ENCODE measurements at regions not wholly inside any gene's neighbourhood (a gene's known extent, or its start where the extent isn't known, plus 50 kb on each side); places are given as distances from the start of the nearest gene placed in this dataset.
"Not testable (repeated sequence)": the region's sequence is repeated elsewhere in the genome, so short reads cannot be mapped to it uniquely, and the experiment has no call there.

DNA sequence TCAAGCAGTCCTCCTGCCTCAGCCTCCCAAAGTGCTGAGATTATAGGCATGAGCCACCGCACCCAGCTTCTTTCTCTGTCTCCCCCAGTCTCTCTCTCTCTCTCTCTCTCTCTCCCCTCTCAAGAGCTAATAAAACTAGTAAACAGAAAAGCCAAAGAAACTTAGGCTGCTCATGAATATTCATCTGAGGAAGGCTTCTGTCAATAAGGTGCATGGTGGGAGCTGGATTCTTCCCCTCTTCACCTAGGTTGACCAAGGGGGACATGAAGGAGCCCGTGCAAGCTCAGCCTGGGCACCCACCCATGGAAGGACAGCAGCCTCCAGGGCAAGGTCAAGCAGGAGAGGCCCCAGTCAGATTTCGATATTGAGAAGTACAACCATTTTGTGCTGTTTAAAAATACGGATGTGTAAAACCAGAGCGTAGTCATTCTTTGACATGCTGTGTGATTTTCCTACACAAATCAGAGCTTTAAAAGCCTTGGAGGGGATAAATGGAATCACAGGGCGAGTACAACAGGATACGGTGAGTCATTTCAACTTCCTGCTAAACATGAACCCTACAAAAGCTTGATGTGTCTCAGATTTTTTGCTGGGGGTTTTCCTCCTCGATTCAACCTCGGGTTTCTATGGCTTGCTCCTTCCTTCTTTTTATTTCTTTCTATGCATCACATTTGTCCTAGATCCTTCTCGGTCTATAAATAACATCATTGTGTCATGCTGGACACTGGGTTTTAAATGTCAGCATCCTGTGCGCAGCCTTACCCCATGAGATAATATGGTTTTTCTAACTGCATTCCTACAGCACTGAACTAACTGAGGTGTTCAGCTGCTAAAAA, 368.9 kb upstream of the JARID2 start:
- no peak for DNase-seq

DNA sequence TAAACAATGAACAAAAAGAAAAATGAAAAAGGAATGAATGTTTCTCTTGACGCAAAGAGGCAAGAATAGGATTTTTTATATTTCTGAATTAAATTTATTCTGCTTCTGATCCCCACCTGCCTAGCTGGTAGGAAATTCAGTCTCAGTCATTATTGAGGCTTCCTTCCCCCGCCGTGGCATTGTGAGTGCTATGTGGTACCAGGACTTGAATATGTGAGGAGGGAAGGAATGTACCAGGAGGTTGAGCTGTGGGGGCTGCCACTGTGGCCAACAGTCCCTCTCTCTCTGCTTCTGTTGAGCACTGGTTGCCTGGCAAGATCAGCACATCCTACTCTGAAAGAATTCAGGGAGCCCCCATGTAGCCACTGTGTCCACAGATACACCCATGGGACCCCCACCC, 368.1 kb upstream of the JARID2 start:
- no peak for DNase-seq

DNA sequence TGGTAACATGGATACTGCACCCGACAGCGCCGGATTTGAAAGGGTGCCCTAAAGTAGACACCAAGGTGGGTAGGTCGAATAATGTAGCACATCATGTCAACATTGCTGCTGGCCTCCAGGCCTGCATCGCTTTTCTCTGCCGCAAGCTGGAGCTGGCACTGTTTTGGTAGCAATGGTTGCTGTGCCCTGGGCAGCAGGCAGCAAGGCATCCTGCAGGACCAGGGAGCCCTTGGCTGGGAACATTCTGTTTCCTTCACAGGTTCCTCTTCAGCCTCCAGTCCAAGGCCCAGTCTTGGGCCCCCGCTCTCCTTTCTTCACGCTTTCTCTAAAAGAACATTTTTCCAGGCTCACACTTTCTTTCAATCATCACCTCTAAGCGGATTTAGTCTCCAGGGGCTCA, 365.8 kb upstream of the JARID2 start:
- no peak for DNase-seq

DNA sequence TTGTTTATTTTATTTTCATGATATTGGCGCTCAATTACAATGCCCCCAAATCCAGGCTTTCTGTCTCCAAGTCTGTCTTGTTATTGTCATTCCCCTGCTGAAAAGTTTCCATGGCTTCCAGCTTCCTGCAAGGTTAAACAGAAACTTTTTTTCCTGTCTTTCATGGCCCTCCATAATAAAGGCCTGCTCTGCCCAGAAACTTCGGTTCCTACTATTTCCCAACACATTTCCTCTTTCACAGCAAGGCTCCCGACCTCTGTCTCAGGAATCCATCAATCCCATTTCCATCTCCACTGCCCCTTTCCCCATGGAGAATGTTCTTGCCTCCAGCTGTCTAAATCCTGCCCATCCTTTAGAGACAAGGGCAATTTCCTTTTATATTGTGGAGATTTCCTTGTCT, 365.2 kb upstream of the JARID2 start:
- DNase-seq, result no peak

DNA sequence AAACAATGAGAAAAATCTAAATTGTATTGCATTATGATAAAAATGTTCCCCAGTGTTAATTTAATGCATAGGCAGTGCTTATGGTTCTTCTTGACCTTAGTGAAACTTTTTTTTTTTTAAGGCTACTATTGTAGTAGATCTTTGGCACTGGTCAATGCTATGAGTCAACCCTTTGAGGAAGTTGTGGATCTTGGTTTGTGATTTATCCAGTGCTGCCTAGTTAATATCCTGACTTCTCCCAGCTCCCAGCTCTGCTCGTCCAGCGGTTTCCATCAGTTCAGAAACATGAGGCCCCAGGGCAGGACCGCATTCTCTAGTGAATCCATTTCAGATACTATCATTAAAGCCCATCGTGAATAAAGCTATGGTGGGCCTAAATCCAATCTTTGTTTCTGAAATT, 364.5 kb upstream of the JARID2 start:
- no peak for DNase-seq

DNA sequence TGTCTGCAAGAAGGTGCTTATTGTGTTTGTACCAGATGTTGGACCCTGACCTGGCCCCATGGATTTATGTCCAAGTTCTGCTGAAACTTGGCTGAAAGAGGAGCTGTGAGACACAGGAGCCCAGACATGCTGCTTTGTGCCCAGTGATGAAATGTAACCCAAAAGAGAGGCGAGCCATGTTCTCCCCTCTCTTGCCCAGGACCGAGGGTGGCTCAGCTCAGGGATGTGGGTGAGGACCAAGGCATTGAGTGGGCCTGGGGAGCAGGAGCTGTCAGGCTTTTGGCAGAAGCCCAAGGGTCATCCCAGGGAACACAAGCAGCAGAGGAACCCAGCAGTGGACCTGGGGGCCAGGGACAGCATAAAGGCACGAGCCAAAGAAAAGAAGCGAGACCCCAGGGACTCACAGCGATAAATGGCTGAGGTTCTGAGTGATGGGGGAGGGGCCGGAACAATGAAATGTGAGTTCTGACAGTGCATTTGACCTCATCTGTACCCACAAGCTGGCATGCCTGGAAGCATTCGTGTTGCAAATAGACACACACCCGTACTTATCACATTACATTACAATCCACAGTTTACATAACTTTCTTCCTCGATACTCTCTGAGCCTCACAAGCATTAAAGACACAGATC, 363.4 kb upstream of the JARID2 start:
- no peak for DNase-seq

DNA sequence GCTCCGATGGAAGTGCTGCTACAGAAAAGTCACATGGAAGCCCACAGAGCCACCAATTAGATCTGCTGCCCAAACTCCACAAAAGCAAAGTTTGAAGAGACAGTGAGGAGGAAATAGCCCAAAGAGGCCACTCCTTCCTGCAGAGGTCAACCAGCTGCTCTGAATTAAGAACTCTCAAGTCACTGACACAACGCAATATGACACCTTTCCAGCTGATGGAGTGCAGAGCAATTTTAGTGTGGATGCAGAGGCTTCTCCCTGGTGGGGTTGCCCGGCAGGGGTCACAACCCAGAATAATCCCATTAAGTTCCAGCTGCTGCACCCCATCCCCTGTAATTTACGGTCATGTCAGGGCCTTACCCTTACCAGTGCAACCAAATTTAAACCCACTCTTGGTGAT, 361.9 kb upstream of the JARID2 start:
- DNase-seq, result no peak

DNA sequence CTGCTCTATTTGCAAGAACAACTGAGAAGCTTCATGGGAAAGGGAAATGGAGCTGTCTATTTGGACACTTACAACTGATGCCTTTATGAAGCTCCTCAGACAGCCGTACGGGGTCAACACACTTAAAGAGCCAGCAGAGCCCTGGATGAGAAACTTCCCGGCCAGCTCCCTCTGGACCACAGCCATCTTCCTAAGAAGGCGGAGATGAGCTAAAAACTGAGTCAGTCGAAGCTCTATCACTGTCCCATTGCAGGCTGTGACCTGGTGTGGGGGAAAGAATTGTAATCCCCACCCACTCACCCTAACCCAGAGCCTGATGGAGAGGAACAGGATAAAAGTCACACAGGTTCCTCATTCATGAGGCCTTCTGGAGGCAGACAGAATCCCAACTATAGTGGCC, 360.4 kb upstream of the JARID2 start:
- no peak for DNase-seq

DNA sequence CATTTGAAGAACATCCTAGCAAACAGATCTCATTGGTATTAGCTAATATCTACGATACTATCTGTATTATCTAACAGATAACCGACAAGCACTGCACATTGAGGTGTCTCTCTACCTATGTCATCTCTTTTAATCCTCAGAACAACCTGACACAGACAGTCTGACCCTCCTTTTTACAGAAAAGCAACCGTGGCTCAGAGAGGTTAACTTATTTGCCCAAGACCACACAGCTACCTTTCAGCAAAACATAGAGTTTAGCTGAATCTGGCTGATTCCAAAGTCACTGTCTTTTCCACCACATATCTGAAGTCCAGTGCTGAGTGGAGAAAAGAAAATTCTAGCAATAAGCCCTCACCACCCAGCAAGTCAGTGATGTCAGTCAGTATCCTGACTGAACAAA, 358.7 kb upstream of the JARID2 start:
- DNase-seq, result no peak

DNA sequence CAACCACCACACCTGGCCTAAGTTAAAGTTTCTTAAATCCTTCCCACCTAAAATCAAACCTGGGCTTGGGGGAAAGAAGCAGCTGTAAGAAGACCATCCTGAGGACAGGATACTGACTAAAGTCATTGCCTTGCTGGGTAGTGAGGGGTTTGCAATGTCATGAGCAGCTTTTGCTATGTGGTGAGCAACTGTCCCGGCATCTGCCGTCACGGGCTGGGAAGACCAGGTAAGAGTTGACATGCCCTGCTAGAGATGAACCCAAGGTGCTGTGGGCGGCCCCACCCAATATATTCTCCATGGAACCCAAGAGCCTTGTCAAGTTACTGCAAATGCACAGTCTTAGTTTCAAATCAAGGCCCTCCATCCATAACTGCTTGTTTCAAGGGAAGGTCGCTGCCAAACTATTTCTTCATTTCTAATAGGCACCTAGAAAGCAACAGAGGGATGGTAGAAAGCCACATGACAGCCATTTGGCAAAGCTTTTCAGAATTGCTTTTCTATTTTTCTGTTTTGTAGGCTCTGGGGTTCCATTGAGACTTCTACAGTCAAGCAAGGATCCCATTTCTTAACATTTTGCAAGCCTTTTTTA, 357.8 kb upstream of the JARID2 start:
- no peak for DNase-seq

DNA sequence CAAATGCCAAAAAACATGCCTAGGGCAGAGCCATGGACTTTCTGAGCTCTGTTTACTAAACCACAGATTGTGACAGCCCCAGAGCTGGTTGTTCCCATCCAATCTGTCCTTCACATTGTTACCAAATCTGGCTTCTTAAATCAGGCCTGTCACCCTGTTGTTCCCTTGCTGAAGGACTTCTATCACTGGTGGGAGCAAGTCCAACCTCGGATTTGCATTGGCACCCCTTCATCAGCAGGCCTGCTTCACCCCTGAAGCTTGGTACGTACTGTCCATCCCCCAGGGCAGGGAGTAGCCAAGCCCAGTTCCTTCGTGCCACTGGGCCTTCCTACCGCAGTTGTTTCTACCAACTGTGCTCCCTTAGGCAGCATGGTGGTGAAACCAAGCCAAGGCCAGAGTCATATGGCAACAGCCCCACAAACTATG, 357.3 kb upstream of the JARID2 start:
- DNase-seq, result no peak

DNA sequence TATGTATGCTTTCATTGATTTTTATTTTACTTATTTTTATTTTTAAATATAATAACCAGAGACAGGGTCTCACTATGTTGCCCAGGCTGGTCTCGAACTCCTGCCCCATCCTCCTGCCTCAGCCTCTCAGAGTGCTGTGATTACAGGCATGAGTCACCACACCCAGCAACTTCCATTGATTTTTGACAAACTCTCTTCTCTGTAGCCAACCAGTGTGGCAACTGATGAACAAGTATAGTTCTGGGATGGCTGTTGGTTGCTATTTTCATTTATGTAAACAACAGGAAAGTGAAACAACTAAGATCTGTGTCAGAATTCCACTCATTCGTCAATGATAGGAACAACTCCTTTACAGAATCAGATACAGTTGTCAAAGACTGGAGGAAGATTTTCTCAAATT, 356.7 kb upstream of the JARID2 start:
- no peak for DNase-seq

DNA sequence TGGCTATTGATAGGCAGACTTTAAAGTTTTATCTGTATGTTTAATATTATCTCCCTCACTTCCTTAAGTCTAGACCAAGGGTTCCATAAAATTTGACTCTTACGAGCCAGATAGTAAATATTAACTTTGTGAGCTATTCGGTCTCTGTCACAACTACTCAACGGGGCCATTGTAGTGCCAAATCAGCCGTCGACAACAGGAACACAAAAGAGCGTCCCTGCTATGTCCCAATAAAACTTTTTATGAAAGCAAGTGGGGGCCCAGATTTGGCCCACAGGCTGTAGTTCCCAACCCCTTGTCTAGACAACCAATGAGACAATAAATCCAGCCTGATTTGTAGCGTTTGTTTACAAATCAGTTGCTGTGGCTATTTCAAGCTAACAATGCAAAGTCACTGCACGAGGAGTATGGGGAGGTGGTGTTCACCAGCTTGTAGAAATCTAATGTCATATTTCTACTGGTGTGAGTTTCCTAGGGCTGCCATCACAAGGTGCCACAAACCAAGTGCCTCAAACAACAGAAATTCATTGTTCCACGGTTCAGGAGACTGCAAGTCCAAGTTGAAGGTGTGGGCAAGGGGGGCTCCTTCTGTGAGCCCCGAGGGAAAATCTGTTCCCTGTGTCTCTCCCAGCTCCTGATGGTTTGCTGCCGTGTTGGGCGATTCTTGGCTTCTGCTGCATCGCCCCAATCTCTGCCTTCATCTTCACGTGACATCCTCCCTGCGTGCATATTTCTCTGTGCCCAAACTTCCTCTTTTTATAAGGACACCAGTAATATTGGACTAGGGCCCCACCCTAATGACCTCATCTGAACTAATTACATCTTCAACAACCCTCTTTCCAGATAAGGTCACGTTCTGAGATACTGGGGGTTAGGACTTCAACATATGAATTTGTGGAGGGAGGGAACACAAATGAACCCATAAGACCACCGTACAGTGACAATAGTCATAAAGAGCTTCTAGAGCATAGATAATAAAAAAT, 356.0 kb upstream of the JARID2 start:
- DNase-seq, result no peak

DNA sequence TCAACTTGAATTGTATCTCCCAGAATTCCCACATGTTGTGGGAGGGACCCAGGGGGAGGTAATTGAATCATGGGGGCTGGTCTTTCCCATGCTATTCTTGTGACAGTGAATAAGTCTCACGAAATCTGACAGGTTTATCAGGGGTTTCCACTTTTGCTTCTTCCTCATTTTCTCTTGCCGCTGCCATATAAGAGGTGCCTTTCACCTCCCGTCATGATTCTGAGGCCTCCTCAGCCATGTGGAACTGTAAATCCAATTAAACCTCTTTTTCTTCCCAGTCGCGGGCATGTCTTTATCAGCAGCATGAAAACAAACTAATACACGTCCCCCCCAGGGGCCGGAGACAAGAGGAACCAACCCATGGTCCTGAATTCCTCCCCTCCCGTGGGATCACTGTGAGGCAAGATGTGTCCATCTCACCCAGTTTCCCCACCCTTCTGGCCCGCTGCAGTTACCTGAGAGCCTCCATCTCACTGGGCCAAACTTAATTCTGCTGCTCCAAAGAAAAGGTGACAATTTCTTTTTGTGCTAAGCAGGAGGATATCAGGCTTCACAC, 354.0 kb upstream of the JARID2 start:
- not testable (repeated sequence) for DNase-seq

DNA sequence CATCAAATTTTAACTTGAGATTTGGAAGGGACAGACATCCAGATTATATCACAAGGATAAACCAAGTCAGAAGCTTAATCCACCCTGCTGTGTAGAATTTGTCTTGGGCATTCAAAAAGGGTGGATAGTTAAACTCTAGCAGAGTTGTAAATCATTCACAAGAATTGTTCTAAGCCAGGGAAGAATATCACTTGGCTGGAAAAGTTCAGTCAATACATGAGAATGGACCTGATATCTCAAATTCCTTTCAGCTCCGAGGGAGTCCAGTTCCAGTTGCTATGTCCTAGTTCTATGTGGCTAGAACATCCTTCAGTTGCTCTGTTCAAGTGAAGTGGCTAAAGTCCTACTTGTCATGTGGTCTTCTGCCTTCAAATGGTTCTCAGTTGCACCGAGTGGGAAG, 351.8 kb upstream of the JARID2 start:
- no peak for DNase-seq

DNA sequence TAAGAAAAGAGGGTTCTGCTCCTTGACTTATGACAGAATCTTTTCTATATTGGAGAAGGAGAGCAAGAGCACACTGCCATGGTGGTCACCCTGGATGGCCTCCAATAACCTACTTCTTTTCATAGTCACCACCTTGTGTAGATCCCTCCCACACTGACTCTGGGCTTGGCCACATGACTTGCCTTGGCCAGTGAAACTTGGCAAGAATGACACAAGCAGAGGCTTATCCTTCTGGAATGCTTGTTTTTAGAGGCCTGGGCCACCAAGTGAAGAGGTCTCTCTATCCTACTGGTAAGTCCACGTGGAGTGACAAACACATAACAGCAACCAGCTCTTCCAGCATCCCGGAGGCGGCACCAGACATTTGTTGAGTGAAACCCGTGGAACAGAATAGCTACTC, 349.4 kb upstream of the JARID2 start:
- DNase-seq, result no peak

DNA sequence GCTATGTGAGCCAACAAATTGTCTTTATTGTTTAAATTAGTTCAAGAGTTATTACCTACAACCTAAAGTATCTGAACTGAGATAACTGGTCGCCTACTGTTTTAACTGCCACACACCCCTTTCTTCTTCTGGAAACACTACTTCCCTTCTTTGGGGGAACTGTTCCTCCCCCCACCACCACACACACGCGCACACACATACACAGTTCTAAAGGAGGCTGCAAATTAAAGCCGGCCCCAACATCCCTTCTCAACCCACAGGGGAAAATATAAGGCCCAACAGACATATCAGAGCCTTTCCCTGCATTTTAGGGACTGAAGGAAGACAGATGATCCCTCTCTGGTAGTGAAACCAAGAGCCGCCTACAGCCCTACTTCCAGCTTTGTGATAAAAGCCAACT, 348.0 kb upstream of the JARID2 start:
- no peak for DNase-seq

DNA sequence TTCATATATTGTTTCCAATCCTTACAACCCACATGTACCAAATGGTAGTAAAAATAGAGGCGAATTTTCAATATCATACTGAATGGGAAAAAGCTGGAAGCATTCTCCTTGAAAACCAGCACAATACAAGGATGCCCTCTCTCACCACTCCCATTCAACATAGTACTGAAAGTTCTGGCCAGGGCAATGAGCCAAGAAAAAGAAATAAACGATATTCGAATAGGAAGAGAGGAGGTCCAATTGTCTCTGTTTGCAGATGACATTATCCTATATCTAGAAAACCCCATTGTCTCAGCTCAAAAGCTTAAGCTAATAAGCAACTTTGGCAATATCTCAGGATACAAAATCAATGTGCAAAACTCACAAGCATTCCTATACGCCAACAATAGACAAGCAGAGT, 346.4 kb upstream of the JARID2 start:
- DNase-seq, result not testable (repeated sequence)

DNA sequence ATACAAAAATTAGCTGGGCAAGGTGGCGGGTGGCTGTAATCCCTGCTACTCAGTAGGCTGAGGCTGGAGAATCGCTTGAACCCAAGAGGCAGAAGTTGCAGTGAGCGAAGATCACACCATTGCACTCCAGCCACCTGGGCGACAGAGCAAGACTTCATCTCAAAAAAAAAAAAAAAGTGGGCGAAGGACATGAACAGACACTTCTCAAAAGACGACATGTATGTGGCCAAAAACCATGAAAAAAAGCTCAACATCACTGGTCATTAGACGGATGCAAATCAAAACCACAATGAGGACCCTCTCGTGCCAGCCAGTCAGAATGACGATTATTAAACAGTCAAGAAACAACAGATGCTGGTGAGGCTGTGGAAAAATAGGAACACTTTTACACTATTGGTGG, 344.9 kb upstream of the JARID2 start:
- no peak for DNase-seq

DNA sequence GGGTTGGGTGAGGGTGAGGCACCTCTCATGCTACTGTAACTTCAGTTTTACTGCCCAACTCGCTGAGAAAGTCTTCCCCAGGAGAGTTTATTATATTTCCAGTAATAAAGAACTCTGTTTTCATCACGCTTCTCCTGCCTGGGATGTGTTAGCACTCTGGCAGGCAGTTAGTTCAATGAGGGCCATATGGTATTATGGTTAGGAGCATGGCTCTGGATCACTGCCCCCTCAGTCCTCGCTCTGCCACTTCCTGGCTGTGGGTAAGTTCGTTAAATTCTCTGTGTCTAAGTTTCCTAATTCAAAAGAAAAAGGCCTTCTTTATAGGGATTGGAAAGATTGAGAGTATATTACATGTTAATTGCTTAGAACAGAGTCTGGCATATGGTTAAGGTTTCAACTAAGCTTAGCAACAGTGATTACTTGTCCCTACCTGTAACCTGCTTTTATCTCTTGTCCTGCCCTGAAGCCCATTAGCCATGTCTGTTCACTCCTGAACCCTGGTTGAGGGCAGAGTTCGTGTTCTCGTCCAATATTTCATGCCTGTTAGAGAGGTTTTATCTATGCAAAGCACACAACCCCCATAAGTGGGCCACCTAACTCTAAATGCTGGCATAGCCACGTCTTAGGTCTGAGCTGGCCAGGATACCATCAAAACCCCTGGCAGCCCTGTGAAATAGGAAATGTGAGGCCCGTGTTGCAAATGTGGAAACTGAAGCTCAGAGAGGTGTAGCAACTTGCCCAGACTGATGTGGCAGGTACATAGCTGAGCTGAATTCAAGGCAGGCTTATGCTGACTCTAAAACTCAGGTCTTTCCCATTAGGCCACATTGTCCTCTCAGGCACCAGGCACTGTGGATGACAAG, 342.5 kb upstream of the JARID2 start:
- no peak for DNase-seq

DNA sequence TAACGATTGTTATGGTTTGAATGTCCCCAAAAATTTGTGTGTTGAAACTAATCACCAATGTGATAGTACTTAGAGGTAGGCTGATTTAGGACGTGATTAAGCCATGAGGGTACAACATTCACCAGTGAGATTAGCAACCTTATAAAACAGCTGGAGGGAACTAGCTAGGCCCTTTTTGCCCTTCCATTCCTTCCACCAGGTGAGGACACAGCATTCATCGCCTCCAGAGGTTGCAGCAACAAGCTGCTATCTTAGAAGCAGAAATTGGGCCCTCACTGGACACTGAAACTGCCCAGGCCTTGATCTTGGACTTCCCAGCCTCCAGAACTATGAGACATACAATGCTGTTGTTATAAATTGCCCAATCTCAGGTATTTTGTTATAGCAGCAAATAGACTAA, 340.7 kb upstream of the JARID2 start:
- DNase-seq, result no peak

DNA sequence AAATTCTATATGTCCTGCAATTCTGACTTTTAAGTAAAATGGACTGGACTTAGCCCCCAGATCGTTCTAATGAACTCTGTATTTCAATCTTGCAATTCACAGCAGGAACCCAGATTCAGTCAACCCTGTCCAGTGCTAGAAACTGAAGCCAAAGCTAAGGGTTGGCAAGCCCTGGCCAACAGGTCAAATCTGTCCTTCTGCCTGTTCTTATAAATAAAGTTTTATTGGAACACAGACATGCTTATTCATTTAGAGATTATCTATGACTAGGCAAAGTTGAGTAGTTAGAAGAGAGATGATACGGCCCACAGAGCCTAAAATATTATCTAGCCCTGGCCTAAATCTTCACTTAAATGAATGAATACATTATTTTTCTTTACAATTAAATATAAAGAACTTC, 339.2 kb upstream of the JARID2 start:
- no peak for DNase-seq

All from activated effector memory CD4-positive, alpha-beta T cell treated with Interleukin-2 at 50 U/mL for 16 hours (primary cell).